ENCODE measurements at regions not wholly inside any gene's neighbourhood (a gene's known extent, or its start where the extent isn't known, plus 50 kb on each side); places are given as distances from the start of the nearest gene placed in this dataset.

DNA sequence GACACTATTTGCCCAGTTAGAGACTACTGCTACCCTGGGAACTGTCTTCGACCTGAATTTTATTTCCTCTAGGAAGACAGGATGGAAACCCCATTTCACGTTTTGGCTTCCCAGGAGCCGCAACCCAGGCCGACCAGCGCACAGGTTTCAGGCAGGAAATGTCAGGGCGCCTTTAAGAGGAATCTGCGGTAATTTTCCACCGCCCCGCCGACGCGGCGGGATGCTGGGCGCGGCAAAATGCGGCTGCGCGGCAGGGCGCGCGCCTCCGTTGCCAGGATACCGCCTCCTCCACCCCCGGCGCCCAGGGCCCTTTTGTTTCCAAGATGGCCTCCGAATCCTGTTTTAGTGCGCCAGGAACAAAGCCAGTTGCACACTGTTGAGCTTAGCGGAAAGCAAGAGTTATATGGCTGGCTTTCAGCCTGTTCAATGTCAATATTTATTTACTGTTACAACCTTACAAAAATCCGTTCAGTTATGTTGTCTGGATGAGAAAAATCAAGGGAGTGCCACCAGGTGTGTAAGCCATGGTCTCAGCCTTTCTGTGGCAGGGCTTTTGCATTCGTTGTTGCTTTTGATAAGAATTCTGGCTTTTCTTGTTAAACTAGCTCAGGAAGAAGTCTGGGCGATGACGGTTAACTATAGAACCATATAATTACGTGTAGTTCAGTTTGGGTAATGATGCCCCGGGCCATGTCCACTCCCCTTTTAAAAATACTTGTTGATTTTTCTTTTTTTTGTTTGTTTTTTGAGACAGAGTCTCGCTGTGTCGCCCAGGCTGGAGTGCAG lies 79.7 kb upstream of the CHD2 start (continued):
- TF ChIP-seq ARID4A (CRISPR knock-in tag; IDR thresholded peaks at IDR 0.05; ENCODE audit: borderline replicate concordance) (peak; percentile 37; the same call in 1 of the 2 replicates), ATM (IDR thresholded peaks at IDR 0.05; ENCODE audit: borderline replicate concordance) (no peak), TP53 (CRISPR knock-in tag; conservative IDR thresholded peaks at IDR 0.05) (0 out of 2 replicates have a peak, but pooled peaks have one; percentile 59), TGIF2 (CRISPR knock-in tag; IDR thresholded peaks at IDR 0.05) (no peak), ELF3 (CRISPR knock-in tag; IDR thresholded peaks at IDR 0.05) (peak; percentile 53; the same call in 1 of the 2 replicates), ZNF629 (CRISPR knock-in tag; conservative IDR thresholded peaks at IDR 0.05) (no peak)
- TF ChIP-seq, protein P1, sequence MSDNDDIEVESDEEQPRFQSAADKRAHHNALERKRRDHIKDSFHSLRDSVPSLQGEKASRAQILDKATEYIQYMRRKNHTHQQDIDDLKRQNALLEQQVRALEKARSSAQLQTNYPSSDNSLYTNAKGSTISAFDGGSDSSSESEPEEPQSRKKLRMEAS (IDR thresholded peaks at IDR 0.05): peak; percentile 47
- TF ChIP-seq, protein P2, sequence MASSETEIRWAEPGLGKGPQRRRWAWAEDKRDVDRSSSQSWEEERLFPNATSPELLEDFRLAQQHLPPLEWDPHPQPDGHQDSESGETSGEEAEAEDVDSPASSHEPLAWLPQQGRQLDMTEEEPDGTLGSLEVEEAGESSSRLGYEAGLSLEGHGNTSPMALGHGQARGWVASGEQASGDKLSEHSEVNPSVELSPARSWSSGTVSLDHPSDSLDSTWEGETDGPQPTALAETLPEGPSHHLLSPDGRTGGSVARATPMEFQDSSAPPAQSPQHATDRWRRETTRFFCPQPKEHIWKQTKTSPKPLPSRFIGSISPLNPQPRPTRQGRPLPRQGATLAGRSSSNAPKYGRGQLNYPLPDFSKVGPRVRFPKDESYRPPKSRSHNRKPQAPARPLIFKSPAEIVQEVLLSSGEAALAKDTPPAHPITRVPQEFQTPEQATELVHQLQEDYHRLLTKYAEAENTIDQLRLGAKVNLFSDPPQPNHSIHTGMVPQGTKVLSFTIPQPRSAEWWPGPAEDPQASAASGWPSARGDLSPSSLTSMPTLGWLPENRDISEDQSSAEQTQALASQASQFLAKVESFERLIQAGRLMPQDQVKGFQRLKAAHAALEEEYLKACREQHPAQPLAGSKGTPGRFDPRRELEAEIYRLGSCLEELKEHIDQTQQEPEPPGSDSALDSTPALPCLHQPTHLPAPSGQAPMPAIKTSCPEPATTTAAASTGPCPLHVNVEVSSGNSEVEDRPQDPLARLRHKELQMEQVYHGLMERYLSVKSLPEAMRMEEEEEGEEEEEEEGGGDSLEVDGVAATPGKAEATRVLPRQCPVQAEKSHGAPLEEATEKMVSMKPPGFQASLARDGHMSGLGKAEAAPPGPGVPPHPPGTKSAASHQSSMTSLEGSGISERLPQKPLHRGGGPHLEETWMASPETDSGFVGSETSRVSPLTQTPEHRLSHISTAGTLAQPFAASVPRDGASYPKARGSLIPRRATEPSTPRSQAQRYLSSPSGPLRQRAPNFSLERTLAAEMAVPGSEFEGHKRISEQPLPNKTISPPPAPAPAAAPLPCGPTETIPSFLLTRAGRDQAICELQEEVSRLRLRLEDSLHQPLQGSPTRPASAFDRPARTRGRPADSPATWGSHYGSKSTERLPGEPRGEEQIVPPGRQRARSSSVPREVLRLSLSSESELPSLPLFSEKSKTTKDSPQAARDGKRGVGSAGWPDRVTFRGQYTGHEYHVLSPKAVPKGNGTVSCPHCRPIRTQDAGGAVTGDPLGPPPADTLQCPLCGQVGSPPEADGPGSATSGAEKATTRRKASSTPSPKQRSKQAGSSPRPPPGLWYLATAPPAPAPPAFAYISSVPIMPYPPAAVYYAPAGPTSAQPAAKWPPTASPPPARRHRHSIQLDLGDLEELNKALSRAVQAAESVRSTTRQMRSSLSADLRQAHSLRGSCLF (CRISPR knock-in tag; IDR thresholded peaks at IDR 0.05; ENCODE audit: borderline replicate concordance): no peak
- TF ChIP-seq, protein P3, sequence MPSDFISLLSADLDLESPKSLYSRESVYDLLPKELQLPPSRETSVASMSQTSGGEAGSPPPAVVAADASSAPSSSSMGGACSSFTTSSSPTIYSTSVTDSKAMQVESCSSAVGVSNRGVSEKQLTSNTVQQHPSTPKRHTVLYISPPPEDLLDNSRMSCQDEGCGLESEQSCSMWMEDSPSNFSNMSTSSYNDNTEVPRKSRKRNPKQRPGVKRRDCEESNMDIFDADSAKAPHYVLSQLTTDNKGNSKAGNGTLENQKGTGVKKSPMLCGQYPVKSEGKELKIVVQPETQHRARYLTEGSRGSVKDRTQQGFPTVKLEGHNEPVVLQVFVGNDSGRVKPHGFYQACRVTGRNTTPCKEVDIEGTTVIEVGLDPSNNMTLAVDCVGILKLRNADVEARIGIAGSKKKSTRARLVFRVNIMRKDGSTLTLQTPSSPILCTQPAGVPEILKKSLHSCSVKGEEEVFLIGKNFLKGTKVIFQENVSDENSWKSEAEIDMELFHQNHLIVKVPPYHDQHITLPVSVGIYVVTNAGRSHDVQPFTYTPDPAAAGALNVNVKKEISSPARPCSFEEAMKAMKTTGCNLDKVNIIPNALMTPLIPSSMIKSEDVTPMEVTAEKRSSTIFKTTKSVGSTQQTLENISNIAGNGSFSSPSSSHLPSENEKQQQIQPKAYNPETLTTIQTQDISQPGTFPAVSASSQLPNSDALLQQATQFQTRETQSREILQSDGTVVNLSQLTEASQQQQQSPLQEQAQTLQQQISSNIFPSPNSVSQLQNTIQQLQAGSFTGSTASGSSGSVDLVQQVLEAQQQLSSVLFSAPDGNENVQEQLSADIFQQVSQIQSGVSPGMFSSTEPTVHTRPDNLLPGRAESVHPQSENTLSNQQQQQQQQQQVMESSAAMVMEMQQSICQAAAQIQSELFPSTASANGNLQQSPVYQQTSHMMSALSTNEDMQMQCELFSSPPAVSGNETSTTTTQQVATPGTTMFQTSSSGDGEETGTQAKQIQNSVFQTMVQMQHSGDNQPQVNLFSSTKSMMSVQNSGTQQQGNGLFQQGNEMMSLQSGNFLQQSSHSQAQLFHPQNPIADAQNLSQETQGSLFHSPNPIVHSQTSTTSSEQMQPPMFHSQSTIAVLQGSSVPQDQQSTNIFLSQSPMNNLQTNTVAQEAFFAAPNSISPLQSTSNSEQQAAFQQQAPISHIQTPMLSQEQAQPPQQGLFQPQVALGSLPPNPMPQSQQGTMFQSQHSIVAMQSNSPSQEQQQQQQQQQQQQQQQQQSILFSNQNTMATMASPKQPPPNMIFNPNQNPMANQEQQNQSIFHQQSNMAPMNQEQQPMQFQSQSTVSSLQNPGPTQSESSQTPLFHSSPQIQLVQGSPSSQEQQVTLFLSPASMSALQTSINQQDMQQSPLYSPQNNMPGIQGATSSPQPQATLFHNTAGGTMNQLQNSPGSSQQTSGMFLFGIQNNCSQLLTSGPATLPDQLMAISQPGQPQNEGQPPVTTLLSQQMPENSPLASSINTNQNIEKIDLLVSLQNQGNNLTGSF (CRISPR knock-in tag; IDR thresholded peaks at IDR 0.05): peak; percentile 87
- TF ChIP-seq, protein P4, sequence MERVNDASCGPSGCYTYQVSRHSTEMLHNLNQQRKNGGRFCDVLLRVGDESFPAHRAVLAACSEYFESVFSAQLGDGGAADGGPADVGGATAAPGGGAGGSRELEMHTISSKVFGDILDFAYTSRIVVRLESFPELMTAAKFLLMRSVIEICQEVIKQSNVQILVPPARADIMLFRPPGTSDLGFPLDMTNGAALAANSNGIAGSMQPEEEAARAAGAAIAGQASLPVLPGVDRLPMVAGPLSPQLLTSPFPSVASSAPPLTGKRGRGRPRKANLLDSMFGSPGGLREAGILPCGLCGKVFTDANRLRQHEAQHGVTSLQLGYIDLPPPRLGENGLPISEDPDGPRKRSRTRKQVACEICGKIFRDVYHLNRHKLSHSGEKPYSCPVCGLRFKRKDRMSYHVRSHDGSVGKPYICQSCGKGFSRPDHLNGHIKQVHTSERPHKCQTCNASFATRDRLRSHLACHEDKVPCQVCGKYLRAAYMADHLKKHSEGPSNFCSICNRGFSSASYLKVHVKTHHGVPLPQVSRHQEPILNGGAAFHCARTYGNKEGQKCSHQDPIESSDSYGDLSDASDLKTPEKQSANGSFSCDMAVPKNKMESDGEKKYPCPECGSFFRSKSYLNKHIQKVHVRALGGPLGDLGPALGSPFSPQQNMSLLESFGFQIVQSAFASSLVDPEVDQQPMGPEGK (CRISPR knock-in tag; IDR thresholded peaks at IDR 0.05): no peak
